A549 (cell line): ENCODE measurements at regions not wholly inside any gene's neighbourhood (a gene's known extent, or its start where the extent isn't known, plus 50 kb on each side); places are given as distances from the start of the nearest gene placed in this dataset.

Experiments used
- ATAC-seq, 2 experiments: fragments of 200-7000 bp in 1 of 2; fragments of >200 bp in 1 of 2; cut with Nextera tagmentation in 1 of 2; cut with Tn5 transposase in 1 of 2; 3 replicates each; pipeline versions ENCODE4 v1.8.0 to v1.9.1; 2018 to 2020; ENCODE audit warnings: mild to moderate bottlenecking in 1 of 2, moderate library complexity in 1 of 2
- CTCF ChIA-PET: fragments of 300-600 bp; sonication (Branson Sonifier 250); formaldehyde crosslinking; extraction: SDS; loops from one replicate; lab custom pipeline; 2021; ENCODE audit warnings: antibody characterized with exemption, inconsistent platforms; lab: Yijun Ruan, JAX
- POLR2A ChIA-PET: fragments of 350-600 bp; formaldehyde crosslinking; extraction: SDS; loops from one replicate; lab custom pipeline; 2021; ENCODE audit warnings: antibody characterized with exemption, inconsistent platforms; lab: Yijun Ruan, JAX
- DNase-seq, 2 experiments: peaks; one replicate each; pipeline versions ENCODE4 v3.0.0 to v3.0.0-alpha.2; 2011 to 2016; ENCODE audit warnings: low read depth in 1 of 2, low spot score in 1 of 2
- FAIRE-seq: peaks from 2 replicates; lab custom pipeline; 2011; peaks lifted over from hg19 to GRCh38; lab: Jason Lieb, UNC
- H3K27ac ChIP-seq, 2 experiments: fragments of >200 bp; sonication (Bioruptor Twin); formaldehyde crosslinking; 3 replicates each; pipeline ENCODE4 v1.5.1; 2016 to 2017
- H3K4me1 ChIP-seq: fragments of >200 bp; sonication (Bioruptor Twin); formaldehyde crosslinking; 3 replicates; pipeline ENCODE4 v1.6.1; 2016
- H3K4me2 ChIP-seq: fragments of >200 bp; sonication (Bioruptor Twin); formaldehyde crosslinking; 3 replicates; pipeline ENCODE4 v1.6.1; 2016
- H3K4me3 ChIP-seq: fragments of >200 bp; sonication (Bioruptor Twin); formaldehyde crosslinking; 3 replicates; pipeline ENCODE4 v1.5.1; 2016
- H3K9me3 ChIP-seq: fragments of >200 bp; sonication (Bioruptor Twin); formaldehyde crosslinking; 3 replicates; pipeline ENCODE4 v1.6.1; 2016
- ATOH8 ChIP-seq: fragments of 250-450 bp; sonication (Bioruptor Pico); IDR thresholded peaks from 2 replicates; pipeline ENCODE4 v1.5.0; 2020; ENCODE audit warnings: low read depth, mild to moderate bottlenecking, moderate library complexity
- BHLHE40 ChIP-seq: IDR thresholded peaks from 2 replicates; pipeline ENCODE4 v1.6.1; 2012; ENCODE audit warnings: low read depth, low read length, inconsistent platforms
- CBX8 ChIP-seq: fragments of 200-600 bp; sonication (generic); IDR thresholded peaks from 2 replicates; pipeline ENCODE4 v1.6.1; 2016
- CEBPB ChIP-seq, 2 experiments: fragments of >200 bp in 1 of 2; sonication (Bioruptor Twin) in 1 of 2; formaldehyde crosslinking in 1 of 2; IDR thresholded peaks; 2 replicates each; pipeline ENCODE4 v1.6.1; 2012 to 2016
- CHD2 ChIP-seq: fragments of 150-350 bp; IDR thresholded peaks from 2 replicates; pipeline ENCODE4 v1.6.1; 2014; ENCODE audit warnings: low read length; ENCODE audit not compliant: partially characterized antibody
- CHD4 ChIP-seq: fragments of 200-600 bp; sonication (generic); IDR thresholded peaks from 2 replicates; pipeline ENCODE4 v1.6.1; 2016; ENCODE audit warnings: antibody characterized with exemption, mild to moderate bottlenecking, borderline replicate concordance
- E2F6 ChIP-seq: IDR thresholded peaks from 2 replicates; pipeline ENCODE4 v1.6.1; 2012; ENCODE audit warnings: low read depth, borderline replicate concordance
- EHMT2 ChIP-seq: fragments of 200-600 bp; sonication (generic); IDR thresholded peaks from 2 replicates; pipeline ENCODE4 v1.6.1; 2016; ENCODE audit warnings: antibody characterized with exemption, low read depth, mild to moderate bottlenecking, moderate library complexity
- EP300 ChIP-seq, 2 experiments: fragments of >200 bp; sonication (Bioruptor Twin); formaldehyde crosslinking; IDR thresholded peaks; 2 replicates in 1 of 2; 3 replicates in 1 of 2; pipeline ENCODE4 v1.6.1; 2016 to 2017
- GATA3 ChIP-seq: IDR thresholded peaks from 2 replicates; pipeline ENCODE4 v1.6.1; 2012; ENCODE audit warnings: borderline replicate concordance
- JUN ChIP-seq, 2 experiments: fragments of >200 bp; sonication (Bioruptor Twin); formaldehyde crosslinking; IDR thresholded peaks; 2 replicates in 1 of 2; 3 replicates in 1 of 2; pipeline ENCODE4 v1.6.1; 2016 to 2017
- KDM1A ChIP-seq: fragments of 200-600 bp; sonication (generic); IDR thresholded peaks from 2 replicates; pipeline ENCODE4 v1.6.1; 2016; ENCODE audit warnings: low read depth, mild to moderate bottlenecking
- MAFK ChIP-seq: fragments of 450-650 bp; IDR thresholded peaks from 2 replicates; pipeline ENCODE4 v1.6.1; 2014; ENCODE audit not compliant: partially characterized antibody
- NPAS2 ChIP-seq: fragments of 250-450 bp; sonication (Bioruptor Pico); IDR thresholded peaks from 2 replicates; pipeline ENCODE4 v1.8.0; 2022; ENCODE audit warnings: mild to moderate bottlenecking, moderate library complexity, borderline replicate concordance
- PHF8 ChIP-seq: fragments of 200-600 bp; sonication (generic); IDR thresholded peaks from 2 replicates; pipeline ENCODE4 v1.6.1; 2016; ENCODE audit warnings: low read depth, mild to moderate bottlenecking, antibody characterized with exemption, moderate library complexity, borderline replicate concordance
- POLR2AphosphoS2 ChIP-seq: conservative IDR thresholded peaks from 2 replicates; pipeline ENCODE4 v1.6.1; 2012; ENCODE audit warnings: low read length, improper control_type of control experiment, inconsistent platforms
- RCOR1 ChIP-seq: fragments of 150-350 bp; IDR thresholded peaks from 2 replicates; pipeline ENCODE4 v1.6.1; 2014; ENCODE audit warnings: antibody characterized with exemption, low read length, low read depth
- REST ChIP-seq: fragments of 200-600 bp; sonication (generic); IDR thresholded peaks from 2 replicates; pipeline ENCODE4 v1.6.1; 2016; ENCODE audit warnings: antibody characterized with exemption, mild to moderate bottlenecking, moderate library complexity
- RFX5 ChIP-seq: fragments of 450-650 bp; IDR thresholded peaks from 2 replicates; pipeline ENCODE4 v1.7.1; 2014; ENCODE audit warnings: antibody characterized with exemption, mild to moderate bottlenecking, moderate library complexity
- RNF2 ChIP-seq: fragments of 200-600 bp; sonication (generic); IDR thresholded peaks from 2 replicates; pipeline ENCODE4 v1.6.1; 2016; ENCODE audit warnings: low read depth, mild to moderate bottlenecking, antibody characterized with exemption, moderate library complexity, borderline replicate concordance
- SMC3 ChIP-seq: fragments of >200 bp; sonication (Bioruptor Twin); formaldehyde crosslinking; IDR thresholded peaks from 3 replicates; pipeline ENCODE4 v1.6.1; 2018; ENCODE audit warnings: inconsistent platforms
- TP53 ChIP-seq: fragments of 250-450 bp; sonication (Bioruptor Pico); IDR thresholded peaks from 2 replicates; pipeline ENCODE4 v1.5.0; 2021; ENCODE audit warnings: mild to moderate bottlenecking, moderate library complexity
- ZC3H11A ChIP-seq: fragments of 450-650 bp; IDR thresholded peaks from 2 replicates; pipeline ENCODE4 v1.6.1; 2014; ENCODE audit warnings: antibody characterized with exemption, mild to moderate bottlenecking
- ZFP36 ChIP-seq: fragments of 450-650 bp; IDR thresholded peaks from 2 replicates; pipeline ENCODE4 v1.6.1; 2014; ENCODE audit warnings: borderline replicate concordance; ENCODE audit not compliant: partially characterized antibody
- ZNF302 ChIP-seq: fragments of 250-450 bp; sonication (Bioruptor Pico); IDR thresholded peaks from 2 replicates; pipeline ENCODE4 v1.9.0; 2021; ENCODE audit warnings: inconsistent platforms, mild to moderate bottlenecking, moderate library complexity
- ZSCAN20 ChIP-seq: fragments of 250-450 bp; sonication (Bioruptor Pico); IDR thresholded peaks from 2 replicates; pipeline ENCODE4 v1.8.0; 2022; ENCODE audit warnings: mild to moderate bottlenecking, moderate library complexity
- WGBS: methylation state at CpG from one replicate; pipeline ENCODE4 v1.1.6; 2017; ENCODE audit errors: missing lambda C conversion rate; 5-methylcytosine and 5-hydroxymethylcytosine counted together
- TF ChIP-seq, protein P1 (sequence below): fragments of >200 bp; sonication (Bioruptor Twin); formaldehyde crosslinking; IDR thresholded peaks from 2 replicates; pipeline ENCODE4 v1.6.1; 2016
- TF ChIP-seq, protein P2 (sequence below): IDR thresholded peaks from 2 replicates; pipeline ENCODE4 v1.6.1; 2012

- 2% methylated on average over 2 of the region's 2 CpGs for WGBS
- TF ChIP-seq BHLHE40 (no peak), RFX5 (no peak), JUN (IDR thresholded peaks at IDR 0.05) (no peak), E2F6 (no peak), ZSCAN20 (CRISPR knock-in tag) (no peak), ATOH8 (no peak), REST (no peak)
- DNase-seq (no peak), ATAC-seq (no peak), FAIRE-seq (no peak)
- ChIA-PET POLR2A (no interaction called here), CTCF (no interaction called here)
- no peaks in the 10 kb centered on the region for H3K4me1 ChIP-seq
- H3K4me2 ChIP-seq, result no peak overlapping the region
- no peak overlapping the region for H3K27ac ChIP-seq
- H3K9me3 ChIP-seq, result no peaks in the 10 kb centered on the region
- H3K4me3 ChIP-seq, result no peak overlapping the region
Observed at GRCh38 chr1:170296642-170297041, 150.9 kb downstream of the NTMT2 start.

GRCh38 chr1:170301596-170301995, 155.8 kb downstream of the NTMT2 start:
- ATAC-seq (no peak), FAIRE-seq (no peak), DNase-seq (no peak)
- ChIA-PET CTCF (no interaction called here), POLR2A (no interaction called here)
- Histone ChIP-seq H3K4me3 (no peak overlapping the region), H3K4me1 (no peaks in the 10 kb centered on the region), H3K9me3 (no peaks in the 10 kb centered on the region), H3K4me2 (no peak overlapping the region), H3K27ac (no peak overlapping the region)
- no peak for TF ChIP-seq EP300 (IDR thresholded peaks at IDR 0.05)
- no peak for TF ChIP-seq ZNF302 (CRISPR knock-in tag)
- no peak for TF ChIP-seq ZC3H11A
- TF ChIP-seq, protein P1, sequence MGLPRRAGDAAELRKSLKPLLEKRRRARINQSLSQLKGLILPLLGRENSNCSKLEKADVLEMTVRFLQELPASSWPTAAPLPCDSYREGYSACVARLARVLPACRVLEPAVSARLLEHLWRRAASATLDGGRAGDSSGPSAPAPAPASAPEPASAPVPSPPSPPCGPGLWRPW, result no peak
- no peak for TF ChIP-seq ATOH8
- no peak for TF ChIP-seq RCOR1
- TF ChIP-seq RNF2, result no peak
- TF ChIP-seq CHD2, result no peak
- WGBS, result 31% methylated on average over 3 of the region's 3 CpGs

DNA sequence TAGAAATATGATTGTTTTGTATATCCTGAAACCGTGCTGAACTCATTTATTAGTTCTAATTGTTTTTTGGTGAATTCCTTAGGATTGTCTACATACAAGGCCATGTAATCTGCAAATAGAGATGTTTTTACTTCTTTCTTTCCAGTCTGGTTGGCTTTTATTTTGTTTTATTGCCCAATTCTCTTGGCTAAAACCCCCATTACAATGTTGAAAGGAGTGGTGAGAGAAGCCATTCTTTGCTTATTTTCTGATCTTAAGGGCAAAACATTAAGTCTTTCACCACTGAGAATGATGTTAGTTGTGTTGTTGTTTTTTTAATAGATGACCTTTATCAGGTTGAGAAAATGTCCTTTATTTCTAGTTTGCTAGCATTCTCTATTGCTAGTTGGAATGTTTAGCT, 157.3 kb downstream of the NTMT2 start:
- ATAC-seq (no peak), DNase-seq (no peak), FAIRE-seq (no peak)
- H3K4me3 ChIP-seq, result no peak overlapping the region
- ChIA-PET POLR2A (no interaction called here), CTCF (no interaction called here)
- no peaks in the 10 kb centered on the region for H3K9me3 ChIP-seq
- no peaks in the 10 kb centered on the region for H3K4me1 ChIP-seq
- WGBS, result 0% methylated on average over 1 of the region's 1 CpG
- no peak overlapping the region for H3K27ac ChIP-seq
- H3K4me2 ChIP-seq, result no peak overlapping the region
- TF ChIP-seq NPAS2 (CRISPR knock-in tag) (no peak), CHD4 (no peak), RCOR1 (no peak), POLR2AphosphoS2 (no peak), ATOH8 (no peak), TP53 (CRISPR knock-in tag) (no peak), PHF8 (no peak), ZFP36 (no peak), EHMT2 (no peak), ZNF302 (CRISPR knock-in tag) (no peak), MAFK (no peak), CEBPB (IDR thresholded peaks at IDR 0.05) (no peak), SMC3 (no peak), CBX8 (no peak), GATA3 (no peak), KDM1A (no peak)
- TF ChIP-seq, protein P2, sequence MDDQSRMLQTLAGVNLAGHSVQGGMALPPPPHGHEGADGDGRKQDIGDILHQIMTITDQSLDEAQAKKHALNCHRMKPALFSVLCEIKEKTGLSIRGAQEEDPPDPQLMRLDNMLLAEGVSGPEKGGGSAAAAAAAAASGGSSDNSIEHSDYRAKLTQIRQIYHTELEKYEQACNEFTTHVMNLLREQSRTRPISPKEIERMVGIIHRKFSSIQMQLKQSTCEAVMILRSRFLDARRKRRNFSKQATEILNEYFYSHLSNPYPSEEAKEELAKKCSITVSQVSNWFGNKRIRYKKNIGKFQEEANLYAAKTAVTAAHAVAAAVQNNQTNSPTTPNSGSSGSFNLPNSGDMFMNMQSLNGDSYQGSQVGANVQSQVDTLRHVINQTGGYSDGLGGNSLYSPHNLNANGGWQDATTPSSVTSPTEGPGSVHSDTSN, result no peak
